ENCODE measurements at regions not wholly inside any gene's neighbourhood (a gene's known extent, or its start where the extent isn't known, plus 50 kb on each side); places are given as distances from the start of the nearest gene placed in this dataset.

DNA sequence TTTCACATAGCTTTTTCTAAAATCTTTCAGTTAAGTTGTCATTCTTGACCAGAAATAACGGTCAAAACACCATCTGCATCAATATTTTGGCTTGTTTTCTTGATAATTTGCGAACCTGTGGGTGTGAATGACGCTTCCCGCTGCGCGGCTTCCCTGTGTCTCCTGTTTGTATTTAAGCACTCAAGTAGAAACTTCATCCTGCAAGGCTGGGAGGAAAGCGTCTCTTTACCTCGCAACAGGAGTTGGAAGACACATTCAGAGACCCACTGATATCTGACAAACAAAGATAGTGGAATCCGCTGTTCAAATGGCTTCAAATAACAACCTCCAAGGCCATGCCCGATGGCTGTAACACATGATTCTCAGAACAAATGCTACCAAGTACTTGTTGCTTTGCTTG is 704.9 kb downstream of the DCDC2C start:
- DNase-seq: no peak

DNA sequence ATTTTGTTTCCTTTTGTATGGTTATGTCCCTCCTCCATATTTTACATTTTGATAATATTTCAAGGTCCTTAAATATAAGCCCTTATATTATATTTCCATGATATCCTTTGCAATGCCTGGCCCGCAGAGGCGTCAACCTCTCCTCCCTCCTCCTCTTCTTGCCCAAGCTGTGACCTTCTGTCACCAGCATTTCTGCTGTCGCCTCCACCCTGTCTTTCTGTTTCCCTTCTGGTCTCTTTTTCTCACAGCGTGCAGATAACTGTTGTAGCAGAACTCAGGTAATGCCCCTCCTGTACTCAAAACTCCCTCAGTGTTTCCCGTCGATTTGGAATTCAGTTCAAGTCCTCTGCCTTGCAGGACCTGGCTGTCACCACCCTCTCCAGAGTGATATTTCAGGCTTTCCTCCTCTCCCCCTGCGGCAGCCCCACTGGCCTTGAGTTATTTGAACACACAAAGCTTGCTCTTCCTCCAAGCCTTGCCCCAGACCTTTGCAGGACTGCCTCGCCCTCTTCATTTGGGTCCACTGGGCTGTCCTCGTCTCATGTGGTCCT is 709.3 kb downstream of the DCDC2C start:
- DNase-seq: no peak

DNA sequence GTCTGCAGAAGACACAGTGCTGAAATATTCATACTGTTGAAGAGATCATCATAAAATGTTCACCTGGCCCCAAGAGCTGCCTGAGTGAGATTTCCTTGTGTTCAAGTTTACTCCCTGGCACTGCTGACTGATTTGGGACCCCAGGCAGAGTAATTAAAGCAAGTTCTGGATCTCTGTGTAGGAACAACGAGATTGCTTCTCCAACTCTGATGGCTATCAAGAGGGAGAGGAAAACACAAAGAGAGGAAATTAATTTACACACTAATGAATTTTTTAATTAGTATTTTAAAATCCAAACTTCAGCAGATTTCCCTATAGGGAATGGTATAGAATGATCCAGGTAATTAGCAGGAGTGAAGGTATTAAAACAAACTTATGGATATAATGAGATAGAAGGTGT is 711.8 kb downstream of the DCDC2C start:
- no peak for DNase-seq

DNA sequence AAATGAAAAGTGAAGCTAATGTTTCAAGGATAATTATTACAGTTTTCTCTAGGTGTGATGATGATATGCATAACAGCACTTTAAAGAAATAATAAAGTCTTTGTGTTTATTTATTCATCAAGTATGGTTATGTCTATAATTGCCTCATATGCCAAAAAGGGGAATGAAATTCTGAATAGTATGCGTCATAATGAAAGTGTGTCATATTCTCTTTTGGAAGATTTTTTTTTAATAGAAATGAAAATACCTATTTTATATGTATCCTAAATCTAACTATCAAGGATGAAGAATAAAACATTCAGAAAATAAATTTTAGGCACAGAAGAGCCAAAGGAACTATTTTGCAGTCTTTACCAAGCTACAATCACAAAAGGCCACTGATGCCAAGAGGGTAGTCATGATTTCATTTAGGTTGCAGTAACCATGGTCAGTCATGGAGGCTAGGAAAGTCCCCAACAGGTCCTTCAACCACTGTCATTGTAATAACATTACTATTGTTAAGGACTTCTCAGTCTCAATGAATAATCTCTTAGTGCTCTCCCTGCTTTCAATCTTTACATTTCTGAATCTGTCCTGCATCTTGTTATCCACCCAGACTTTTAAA is 712.5 kb downstream of the DCDC2C start:
- DNase-seq: no peak

DNA sequence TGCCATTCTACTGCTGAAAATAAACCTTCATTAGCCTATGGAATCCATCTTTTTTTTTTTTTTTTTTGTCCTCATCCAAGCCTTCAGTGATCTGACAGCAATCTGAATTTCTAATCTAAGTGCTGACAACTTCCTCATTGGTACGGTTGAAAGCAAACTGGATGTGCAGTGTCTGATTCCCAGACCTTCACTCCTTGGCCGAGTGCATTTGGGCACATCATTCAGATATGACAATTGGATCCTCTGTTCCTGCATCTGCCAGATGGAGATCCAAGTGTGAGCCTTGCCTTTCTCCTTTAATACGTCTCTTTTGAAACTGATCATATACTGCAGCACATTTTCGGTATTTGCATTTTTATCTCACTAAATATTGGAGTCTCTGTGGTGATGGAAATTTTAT is 713.1 kb downstream of the DCDC2C start:
- no peak for DNase-seq

DNA sequence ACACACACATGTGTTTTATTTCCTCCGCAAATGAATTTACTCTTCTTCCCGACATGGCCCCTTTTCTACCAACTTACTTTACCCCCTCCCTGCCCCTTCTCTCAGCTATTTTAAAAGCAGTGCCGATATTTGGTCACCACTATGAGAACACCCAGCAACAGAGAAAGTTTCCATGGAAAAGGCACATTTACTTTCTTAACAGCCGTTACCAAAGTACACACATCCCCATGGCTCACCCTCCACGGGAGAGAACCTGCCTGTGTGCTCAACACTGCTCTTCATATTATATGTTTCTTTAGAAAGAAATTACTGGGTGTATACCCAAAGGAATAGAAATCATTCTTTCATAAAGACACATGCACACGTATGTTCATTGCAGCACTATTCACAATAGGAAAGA is 714.4 kb downstream of the DCDC2C start:
- DNase-seq: no peak

DNA sequence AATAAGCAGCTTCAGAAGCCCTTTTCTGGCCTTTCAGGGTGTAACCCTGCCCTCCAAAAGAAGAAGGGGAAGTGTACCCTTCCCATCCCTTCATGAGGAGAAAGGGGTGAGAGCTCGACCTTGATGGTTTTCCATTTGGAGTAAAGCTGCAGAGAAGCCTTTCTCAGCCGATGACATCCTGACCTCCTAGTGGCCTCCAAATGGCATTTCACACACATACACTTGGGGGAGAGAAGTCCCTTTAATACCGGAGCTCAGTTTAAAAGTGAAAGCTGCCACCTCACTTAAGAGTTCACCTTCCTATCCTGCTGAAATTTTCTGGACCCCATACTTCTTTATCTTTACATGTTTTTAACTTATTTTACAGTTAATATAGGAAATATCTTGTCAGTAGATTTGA is 716.7 kb downstream of the DCDC2C start:
- DNase-seq: no peak

DNA sequence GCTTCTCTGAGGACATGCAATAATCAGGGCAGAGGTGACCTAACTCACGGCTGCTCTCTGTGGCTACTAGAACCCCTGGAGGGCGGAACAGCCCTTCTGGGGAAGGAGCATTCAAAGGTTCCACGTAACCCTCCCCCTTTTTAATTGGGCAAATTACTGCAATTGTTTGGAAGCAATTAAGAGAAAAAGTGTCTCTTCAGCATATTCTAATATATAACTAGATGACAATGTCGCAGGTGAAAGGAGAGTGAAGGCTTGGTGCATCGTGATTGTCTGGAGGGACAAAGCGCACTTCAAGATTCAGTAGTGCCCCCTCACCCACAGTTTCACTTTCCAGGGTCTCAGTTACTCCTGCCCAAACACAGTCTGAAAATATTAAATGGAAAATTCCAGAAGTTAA is 720.8 kb downstream of the DCDC2C start:
- DNase-seq: no peak

DNA sequence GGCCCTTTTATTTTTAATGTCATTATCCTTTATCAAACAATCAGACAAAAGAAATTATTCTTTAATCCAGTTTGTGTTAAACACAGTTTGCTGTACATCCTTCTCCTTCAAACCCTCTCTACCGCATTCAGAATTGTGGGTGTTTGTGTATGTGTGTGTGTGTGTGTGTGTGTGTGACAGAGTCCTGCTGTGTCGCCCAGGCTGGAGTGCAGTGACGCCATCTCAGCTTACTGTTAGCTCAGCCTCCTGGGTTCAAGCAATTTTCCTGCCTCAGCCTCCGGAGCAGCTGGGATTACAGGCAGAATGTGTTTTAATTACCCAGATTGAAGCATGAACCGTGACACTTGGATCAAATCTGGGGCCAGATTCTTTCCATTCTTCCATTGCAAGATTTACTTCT is 723.7 kb downstream of the DCDC2C start:
- no peak for DNase-seq

DNA sequence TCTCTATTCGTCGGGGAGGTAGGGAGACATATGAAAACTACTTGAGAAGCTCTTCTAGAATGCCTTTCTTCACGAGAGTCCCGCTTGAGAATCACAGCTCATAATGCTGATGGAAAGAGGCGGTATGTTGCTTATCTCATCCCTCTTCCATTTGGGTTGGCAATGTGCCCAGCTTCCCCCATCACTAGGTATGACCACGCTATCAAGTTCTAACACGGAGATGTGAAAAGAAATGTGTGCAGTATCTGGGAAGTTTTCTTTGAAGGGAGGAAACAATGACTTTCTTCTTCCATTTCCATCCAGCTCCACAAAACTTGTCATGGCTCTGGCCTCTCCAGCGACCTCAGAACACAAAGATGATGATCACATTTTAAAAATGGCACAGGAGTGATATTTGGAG is 742.4 kb downstream of the DCDC2C start:
- no peak for DNase-seq

DNA sequence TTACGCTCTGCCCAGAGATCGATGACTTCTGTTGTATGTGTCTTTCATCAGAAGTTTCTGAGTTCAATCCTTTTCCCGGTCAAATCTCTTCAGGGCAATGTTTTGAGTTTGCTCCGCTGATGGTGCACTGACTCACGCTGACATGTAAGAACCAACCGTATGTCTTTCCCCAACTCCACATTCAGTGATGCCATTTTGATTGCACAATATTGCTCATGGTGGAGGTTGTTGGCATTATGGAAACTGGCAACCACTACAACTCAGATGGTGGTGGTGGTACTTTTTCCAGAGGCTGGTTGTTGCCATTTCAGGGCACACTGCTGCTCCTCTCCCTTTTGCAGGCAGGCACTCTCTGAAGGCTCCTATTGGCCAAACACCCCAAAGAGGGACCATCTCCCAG is 751.5 kb downstream of the DCDC2C start:
- no peak for DNase-seq

DNA sequence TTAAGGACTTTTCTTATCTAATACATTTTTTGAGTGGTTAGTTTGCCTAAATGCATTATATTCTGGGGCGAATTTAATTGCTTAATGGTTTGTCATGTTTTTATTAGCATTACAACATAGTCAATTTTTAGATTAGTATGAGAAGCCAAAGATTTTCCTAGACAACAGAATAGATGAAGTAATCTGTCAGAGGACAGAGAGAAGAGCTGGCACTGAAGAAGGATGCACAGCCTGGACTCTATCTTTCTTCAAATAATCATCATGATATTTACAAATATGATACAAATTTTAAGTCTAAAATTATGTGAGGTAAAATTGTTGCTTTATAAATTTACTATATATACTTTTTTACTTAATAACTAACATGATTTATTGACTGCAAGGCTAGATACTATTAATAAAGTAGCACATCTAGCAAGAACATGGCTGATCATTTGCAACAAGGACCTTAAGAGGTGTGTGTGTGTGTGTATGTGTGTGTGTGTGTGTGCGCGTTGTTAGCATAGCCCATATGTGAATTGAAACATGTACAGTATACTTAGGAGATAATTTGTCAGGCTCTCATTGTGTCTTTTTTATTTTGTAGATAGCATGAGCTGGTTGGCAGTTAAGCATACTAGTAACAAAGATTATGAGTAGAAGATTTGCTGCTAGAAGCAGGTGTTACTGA is 752.2 kb downstream of the DCDC2C start:
- no peak for DNase-seq

DNA sequence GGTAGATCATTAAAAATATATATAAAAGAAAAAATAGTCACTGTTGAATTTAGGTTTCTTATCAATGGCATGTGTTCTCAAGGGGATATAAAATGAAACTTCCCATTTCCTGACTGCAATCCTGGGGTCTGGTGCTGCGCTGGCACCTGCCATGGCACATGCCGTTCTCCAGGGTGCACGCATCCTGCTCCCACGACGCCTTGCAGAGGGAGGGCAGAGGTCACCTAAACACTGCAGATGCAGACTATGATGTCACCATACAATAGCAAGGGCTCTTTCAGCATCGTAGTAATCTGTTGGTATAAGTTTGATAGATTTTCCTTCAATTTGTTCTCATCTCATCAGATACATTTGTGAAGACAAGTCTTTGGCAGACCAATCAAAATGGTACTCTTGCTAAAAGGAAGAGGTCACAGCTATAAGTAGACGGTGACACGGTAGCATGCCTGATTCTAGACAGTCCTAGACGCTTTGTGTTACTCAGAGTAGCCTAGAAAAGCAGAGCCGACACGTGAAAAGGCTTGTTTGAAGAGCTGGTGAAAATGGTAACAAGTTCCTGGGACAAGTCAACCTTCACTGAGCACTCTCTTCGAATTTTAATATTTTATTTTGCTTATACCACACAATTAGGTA is 761.4 kb downstream of the DCDC2C start:
- DNase-seq: no peak

DNA sequence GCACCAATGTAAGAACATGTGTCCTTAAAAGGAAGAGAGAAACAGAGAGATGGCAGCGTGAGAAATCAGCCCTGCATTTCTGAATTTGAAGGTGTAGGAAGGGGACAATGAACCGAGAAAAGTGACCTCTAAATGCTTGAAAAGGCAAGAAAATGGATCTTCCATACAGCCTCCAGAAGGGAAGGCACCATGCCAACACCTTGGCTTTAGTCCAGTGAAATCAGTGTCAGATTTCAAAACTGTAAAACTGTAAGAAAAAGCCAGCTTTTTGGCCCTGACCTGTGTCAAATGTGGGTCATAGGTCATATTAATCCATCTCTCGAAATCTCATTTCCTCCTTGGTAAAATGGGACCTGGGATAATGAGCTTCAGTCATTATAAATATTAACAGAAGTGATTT is 762.3 kb downstream of the DCDC2C start:
- DNase-seq: no peak

DNA sequence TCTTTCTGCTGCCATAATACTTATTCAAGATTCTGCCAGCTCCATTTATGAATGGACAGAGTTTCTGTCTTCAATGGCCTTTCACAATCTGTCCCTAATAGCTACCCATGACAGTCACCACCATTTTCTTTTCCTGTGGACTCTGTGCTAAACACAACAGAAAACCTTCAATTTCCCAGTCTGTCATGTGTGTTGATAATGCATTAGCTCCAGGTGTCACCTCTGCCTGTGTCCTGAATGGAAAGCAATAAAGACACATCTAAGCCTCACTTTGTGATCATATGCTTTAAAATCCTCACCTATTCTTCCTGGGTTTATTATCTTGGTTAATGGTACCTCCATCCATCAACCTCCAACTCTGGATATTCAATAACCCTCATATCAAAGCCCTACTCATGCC is 772.2 kb downstream of the DCDC2C start:
- no peak for DNase-seq

DNA sequence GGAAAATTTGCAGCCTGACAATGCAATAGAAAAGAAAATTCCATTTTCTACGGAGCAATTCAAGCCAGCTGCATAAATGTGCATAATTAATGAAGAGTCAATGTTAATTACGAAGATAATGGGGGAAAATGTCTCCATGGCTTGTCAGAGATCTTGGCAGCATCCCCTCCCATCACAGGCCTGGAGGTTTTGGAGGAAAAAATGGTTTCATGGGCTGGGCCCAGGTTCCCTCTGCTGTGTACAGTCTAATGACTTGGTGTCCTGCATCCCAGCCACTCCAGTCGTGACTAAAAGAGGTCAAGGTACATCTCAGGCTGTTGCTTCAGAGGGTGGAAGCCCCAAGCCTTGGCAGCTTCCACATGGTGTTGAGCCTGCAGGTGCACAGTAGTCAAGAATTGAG is 779.7 kb downstream of the DCDC2C start:
- no peak for DNase-seq

DNA sequence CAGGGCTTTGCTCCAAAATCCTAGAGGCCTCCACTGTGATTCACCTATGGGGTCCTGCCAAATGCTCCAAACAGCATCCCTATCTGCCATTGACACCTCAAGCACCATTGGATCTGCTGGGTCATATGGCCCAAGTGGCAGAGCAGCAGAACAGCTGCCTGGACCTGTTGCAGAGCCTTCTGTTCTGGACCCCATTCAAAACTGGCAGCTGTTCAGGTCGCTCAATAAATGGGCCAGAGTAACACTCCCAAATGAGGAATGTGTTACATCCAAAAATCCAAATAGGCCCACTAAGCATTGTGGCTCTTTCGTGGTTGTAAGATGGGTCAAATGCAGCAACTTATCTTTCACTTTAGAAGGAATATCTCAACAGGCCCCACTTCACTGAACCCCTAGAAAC is 783.6 kb downstream of the DCDC2C start:
- no peak for DNase-seq

DNA sequence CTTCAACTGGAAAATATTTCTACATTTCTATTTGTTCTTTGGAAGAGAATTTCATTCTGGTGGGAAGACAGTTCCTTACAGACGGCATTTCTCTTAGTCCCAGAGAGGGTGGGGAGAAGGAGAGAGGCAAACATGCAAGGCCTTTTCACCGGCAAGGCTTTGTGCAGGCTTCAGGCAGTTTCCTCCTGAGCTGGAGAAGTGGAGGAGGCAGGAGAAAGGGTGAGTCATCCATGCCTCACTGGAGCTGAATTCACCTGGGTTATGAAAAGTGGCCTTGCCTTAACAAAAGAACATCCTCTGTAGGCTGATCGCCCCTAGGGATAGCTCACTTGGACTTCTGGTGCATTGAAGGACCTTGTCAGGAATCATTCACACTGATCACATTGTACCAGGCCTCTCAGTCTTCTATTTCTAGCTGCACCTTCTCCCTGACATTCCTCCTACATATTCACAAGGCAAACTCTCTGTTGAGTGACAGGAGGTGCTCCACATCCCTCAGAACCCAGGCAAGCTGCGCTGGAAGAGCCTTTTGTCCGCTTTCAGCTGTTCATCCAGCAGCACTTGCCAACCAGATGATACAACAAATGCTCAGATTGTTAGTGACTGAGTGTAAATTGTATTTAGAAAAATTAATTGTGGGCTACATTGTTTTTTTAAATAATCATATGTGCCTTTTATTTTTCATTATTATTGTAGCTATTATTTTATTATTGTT is 796.1 kb downstream of the DCDC2C start:
- DNase-seq: no peak

DNA sequence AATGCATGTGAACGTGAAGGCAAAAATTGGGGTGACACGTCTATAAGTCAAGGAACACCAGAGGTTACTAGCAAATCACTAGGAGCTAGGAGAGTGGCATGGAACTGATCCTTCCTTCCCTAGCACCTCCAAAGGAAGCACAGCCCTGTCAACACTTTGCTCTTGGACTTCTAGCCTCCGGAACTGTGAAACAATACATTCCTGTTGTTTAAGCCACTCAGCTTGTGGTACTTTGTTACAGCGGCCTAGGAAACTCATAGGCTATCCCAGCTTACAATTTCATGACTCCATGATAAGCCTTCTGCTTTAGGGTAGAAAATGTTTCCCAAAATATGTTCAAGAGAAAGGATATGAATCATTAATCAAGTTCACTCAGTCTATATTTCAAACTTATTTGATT is 798.1 kb downstream of the DCDC2C start:
- no peak for DNase-seq

DNA sequence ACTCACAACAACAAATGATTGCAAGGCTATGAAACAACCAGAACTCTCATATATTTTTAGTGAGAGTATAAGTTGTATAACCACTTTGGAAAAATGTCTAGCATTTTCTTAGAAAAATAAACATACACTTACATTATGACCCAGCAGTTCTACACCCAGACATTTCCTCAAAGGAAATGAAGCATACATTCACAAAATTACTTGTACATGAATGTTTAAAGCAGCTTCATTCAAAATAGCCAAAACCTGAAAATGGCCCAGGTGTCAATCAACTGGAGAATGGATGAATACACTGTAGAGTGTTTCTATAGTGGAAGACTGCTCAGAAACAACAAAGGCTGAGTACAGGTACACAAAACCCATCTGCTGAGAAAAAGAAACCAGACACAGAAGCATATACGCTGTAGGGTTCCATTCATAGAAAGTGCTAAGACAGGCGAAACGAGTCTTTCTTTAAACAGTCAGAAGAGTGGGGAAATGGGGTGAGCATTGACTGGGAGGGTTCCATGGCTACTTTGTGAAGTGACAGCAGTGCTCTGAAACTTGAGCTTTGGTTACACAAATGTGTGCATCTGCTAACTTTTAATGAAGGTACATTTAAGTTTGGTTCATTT is 799.0 kb downstream of the DCDC2C start:
- no peak for DNase-seq

DNA sequence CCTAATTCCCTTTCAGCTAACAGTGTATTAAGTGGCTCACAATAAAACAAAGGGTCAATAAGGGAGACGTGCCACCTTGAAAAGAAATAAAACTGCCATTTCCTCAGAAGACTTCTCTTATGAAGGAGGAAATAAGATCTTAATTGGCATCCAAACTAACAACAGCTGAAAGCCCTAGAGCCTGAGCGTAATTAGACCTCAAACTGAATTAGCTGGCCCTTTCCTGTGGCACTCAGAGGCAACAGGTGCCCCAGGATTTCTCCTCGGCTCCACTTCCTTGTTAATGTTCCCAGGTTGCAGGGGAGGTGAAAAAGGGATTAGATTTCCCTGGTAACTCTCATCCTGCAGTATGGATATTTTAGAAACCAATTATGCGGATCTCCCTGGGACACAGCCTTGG is 804.3 kb downstream of the DCDC2C start:
- no peak for DNase-seq

DNA sequence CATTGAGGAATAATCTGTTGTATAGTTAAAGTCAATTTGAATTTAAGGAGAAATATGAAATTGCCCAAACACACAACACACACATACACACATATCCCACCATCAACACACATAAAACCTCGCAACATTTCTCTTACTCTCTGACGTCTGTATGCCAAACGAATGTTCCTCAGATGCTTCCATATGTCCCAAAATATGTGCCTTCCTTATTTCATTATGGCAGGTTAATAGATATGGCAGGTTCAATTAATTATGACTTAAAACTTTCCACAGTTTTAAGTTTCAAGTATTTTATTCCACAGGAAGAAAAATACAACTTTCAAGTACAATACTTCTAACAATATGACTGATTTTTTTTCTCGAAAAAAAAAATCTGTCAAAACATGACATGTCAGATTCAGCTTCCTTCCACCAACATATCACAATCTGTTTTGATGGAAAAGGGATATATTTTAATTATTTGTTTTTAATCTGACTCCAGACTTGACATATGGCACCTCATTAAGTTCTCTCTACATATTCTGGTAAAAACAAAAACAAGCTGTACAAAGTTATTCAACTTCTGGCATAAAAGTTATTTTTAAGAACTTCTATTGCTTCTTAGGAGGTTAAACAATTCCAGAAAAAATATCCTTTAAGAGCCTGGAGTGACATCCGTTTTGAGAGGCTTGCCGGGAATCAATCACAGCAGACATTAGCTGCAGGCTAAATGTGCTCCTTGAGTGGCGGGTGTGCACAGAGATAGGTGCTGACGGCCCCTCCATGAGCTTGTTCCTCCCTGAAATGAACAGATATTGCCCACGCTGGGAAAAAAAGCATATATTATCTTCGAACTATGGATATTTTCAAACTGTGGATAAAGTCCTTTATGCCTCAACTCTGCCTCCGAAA is 812.7 kb downstream of the DCDC2C start:
- no peak for DNase-seq

All from activated CD8-positive, alpha-beta memory T cell treated with anti-CD3 and anti-CD28 coated beads, Interleukin-2, amount 50 U/mL, for 48 hours (primary cell).